Panc1 (cell line): ENCODE measurements at regions not wholly inside any gene's neighbourhood (a gene's known extent, or its start where the extent isn't known, plus 50 kb on each side); places are given as distances from the start of the nearest gene placed in this dataset.

Experiments used
- ATAC-seq: fragments of 200-7000 bp; cut with Tn5 transposase; 2 replicates; pipeline ENCODE4 v1.9.1; 2020; ENCODE audit warnings: mild to moderate bottlenecking, moderate library complexity
- BruUV-seq: library from RNA; stranded (reverse); fragments of 400-500 nt; replicated peaks from 2 replicates; lab custom pipeline; 2021; lab: Mats Ljungman, UMichigan
- CTCF ChIA-PET: fragments of 300-600 bp; sonication (Branson Sonifier 250); formaldehyde crosslinking; loops from one replicate; lab custom pipeline; 2022; ENCODE audit warnings: antibody characterized with exemption; lab: Charles Lee
- POLR2A ChIA-PET: fragments of 300-600 bp; sonication (Branson Sonifier 250); formaldehyde crosslinking; loops from one replicate; lab custom pipeline; 2022; ENCODE audit warnings: antibody characterized with exemption; lab: Charles Lee
- DNase-seq: peaks from one replicate; pipeline ENCODE4 v3.0.0-alpha.2; 2010; ENCODE audit warnings: low read depth, low spot score
- H3K27ac ChIP-seq: 2 replicates; pipeline ENCODE4 v1.5.1; 2011; ENCODE audit warnings: mild to moderate bottlenecking, low read length, inconsistent platforms
- H3K27me3 ChIP-seq: fragments of 200-500 bp; sonication (Bioruptor generic); 2 replicates; pipeline ENCODE4 v1.6.0; 2014; ENCODE audit warnings: low read length, inconsistent platforms; ENCODE audit not compliant: control insufficient read depth, insufficient read depth
- H3K36me3 ChIP-seq: fragments of 200-500 bp; sonication (Bioruptor generic); 2 replicates; pipeline ENCODE4 v1.5.1; 2014; ENCODE audit warnings: inconsistent platforms, mild to moderate bottlenecking, low read length, moderate library complexity; ENCODE audit not compliant: control insufficient read depth, insufficient read depth
- H3K4me1 ChIP-seq: 2 replicates; pipeline ENCODE4 v1.5.1; 2011; ENCODE audit warnings: inconsistent platforms, mild to moderate bottlenecking, low read length, moderate library complexity; ENCODE audit not compliant: control insufficient read depth, insufficient read depth
- H3K4me3 ChIP-seq, 2 experiments: 2 replicates each; pipeline ENCODE4 v1.5.1; 2011 to 2012; ENCODE audit warnings: low read depth in 2 of 2, low read length in 2 of 2, mild to moderate bottlenecking in 2 of 2, inconsistent platforms in 1 of 2, moderate library complexity in 1 of 2
- H3K9me3 ChIP-seq: fragments of 200-500 bp; sonication (Bioruptor generic); 2 replicates; pipeline ENCODE4 v1.5.1; 2014; ENCODE audit warnings: low read depth, mild to moderate bottlenecking, inconsistent platforms, low read length, moderate library complexity; ENCODE audit not compliant: control insufficient read depth, insufficient read depth
- POLR2AphosphoS5 ChIP-seq: IDR thresholded peaks from 2 replicates; pipeline ENCODE4 v1.6.1; 2012; ENCODE audit warnings: mild to moderate bottlenecking, low read depth, low read length, moderate library complexity
- SIN3A ChIP-seq: IDR thresholded peaks from 2 replicates; pipeline ENCODE4 v1.6.1; 2012; ENCODE audit warnings: low read depth, mild to moderate bottlenecking, low read length, moderate library complexity, borderline replicate concordance; ENCODE audit not compliant: insufficient read depth
- TCF7L2 ChIP-seq: IDR thresholded peaks from 2 replicates; pipeline ENCODE4 v1.6.1; 2011; ENCODE audit warnings: mild to moderate bottlenecking, low read depth, low read length, inconsistent platforms
- in situ Hi-C: cut with HindIII; loops from 2 replicates; pipeline ENCODE4 v1.10.0; 2016; ENCODE audit warnings: low sequenced_read_pairs, low pct_unique_long_range_greater_than_20kb
- intact Hi-C: fragments of 100-400 bp; cut with micrococcal nuclease; formaldehyde crosslinking; loops from one replicate; pipeline ENCODE4 v1.10.0; 2022; ENCODE audit not compliant: unreplicated experiment
- TF ChIP-seq, protein P1 (sequence below): fragments of 450-650 bp; IDR thresholded peaks from 2 replicates; pipeline ENCODE4 v1.5.1; 2017; ENCODE audit warnings: mild to moderate bottlenecking
- TF ChIP-seq, protein P2 (sequence below), 2 experiments: IDR thresholded peaks; 2 replicates each; pipeline ENCODE4 v1.6.1; 2011 to 2012; ENCODE audit warnings: low read depth in 2 of 2, control low read depth in 1 of 2, low read length in 1 of 2, mild to moderate bottlenecking in 1 of 2, moderate library complexity in 1 of 2; ENCODE audit not compliant: insufficient read depth in 1 of 2

DNA sequence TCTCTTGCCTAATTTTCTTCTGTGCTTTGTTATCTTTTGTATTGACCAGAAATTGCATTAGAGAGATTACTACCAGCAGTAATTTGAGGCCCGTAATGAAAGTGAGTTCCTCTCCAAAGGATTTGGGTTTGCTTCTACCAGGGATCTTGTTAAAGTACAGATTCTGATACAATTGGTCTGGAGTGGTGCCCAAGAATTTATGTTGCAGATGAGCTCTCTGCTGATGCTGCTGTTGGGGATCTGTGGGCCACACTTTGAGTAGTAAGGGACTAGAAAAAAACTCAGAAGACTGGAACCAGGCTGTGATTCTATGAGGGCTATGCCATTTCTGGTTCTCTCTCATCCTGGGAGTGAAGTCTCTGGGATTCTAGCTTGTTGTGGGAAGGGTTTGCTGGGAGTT is 192.2 kb downstream of the SEC61B start:
- CTCF ChIA-PET, result no interaction called here
- Histone ChIP-seq H3K27me3 (no peaks in the 10 kb centered on the region), H3K4me1 (no peaks in the 10 kb centered on the region), H3K36me3 (no peaks in the 10 kb centered on the region), H3K9me3 (no peaks in the 10 kb centered on the region), H3K27ac (no peak overlapping the region), H3K4me3 (no peak overlapping the region)
- TF ChIP-seq SIN3A (no peak), POLR2AphosphoS5 (no peak), TCF7L2 (no peak)
- TF ChIP-seq, protein P1, sequence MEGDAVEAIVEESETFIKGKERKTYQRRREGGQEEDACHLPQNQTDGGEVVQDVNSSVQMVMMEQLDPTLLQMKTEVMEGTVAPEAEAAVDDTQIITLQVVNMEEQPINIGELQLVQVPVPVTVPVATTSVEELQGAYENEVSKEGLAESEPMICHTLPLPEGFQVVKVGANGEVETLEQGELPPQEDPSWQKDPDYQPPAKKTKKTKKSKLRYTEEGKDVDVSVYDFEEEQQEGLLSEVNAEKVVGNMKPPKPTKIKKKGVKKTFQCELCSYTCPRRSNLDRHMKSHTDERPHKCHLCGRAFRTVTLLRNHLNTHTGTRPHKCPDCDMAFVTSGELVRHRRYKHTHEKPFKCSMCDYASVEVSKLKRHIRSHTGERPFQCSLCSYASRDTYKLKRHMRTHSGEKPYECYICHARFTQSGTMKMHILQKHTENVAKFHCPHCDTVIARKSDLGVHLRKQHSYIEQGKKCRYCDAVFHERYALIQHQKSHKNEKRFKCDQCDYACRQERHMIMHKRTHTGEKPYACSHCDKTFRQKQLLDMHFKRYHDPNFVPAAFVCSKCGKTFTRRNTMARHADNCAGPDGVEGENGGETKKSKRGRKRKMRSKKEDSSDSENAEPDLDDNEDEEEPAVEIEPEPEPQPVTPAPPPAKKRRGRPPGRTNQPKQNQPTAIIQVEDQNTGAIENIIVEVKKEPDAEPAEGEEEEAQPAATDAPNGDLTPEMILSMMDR, result no peak
- TF ChIP-seq, protein P2, sequence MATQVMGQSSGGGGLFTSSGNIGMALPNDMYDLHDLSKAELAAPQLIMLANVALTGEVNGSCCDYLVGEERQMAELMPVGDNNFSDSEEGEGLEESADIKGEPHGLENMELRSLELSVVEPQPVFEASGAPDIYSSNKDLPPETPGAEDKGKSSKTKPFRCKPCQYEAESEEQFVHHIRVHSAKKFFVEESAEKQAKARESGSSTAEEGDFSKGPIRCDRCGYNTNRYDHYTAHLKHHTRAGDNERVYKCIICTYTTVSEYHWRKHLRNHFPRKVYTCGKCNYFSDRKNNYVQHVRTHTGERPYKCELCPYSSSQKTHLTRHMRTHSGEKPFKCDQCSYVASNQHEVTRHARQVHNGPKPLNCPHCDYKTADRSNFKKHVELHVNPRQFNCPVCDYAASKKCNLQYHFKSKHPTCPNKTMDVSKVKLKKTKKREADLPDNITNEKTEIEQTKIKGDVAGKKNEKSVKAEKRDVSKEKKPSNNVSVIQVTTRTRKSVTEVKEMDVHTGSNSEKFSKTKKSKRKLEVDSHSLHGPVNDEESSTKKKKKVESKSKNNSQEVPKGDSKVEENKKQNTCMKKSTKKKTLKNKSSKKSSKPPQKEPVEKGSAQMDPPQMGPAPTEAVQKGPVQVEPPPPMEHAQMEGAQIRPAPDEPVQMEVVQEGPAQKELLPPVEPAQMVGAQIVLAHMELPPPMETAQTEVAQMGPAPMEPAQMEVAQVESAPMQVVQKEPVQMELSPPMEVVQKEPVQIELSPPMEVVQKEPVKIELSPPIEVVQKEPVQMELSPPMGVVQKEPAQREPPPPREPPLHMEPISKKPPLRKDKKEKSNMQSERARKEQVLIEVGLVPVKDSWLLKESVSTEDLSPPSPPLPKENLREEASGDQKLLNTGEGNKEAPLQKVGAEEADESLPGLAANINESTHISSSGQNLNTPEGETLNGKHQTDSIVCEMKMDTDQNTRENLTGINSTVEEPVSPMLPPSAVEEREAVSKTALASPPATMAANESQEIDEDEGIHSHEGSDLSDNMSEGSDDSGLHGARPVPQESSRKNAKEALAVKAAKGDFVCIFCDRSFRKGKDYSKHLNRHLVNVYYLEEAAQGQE (IDR thresholded peaks at IDR 0.05; ENCODE audit: insufficient read depth in 1 of 2, low read depth in 2 of 2, low read length in 1 of 2), result no peak
- in situ Hi-C loops (no loop called here), intact Hi-C loops (no loop called here)
- DNase-seq (no peak), ATAC-seq (no peak)
- BruUV-seq, result no TSS peak
- POLR2A ChIA-PET, result no interaction called here

GRCh38 chr9:99415606-99416005 is 193.5 kb downstream of the SEC61B start:
- Histone ChIP-seq H3K27me3 (no peaks in the 10 kb centered on the region), H3K4me1 (no peaks in the 10 kb centered on the region), H3K9me3 (no peaks in the 10 kb centered on the region), H3K36me3 (no peaks in the 10 kb centered on the region), H3K4me3 (no peak overlapping the region), H3K27ac (no peak overlapping the region)
- in situ Hi-C loops (no loop called here), intact Hi-C loops (no loop called here)
- ATAC-seq, result no peak
- BruUV-seq, result no TSS peak
- no peak for TF ChIP-seq TCF7L2
- TF ChIP-seq, protein P1, result no peak
- no peak for TF ChIP-seq POLR2AphosphoS5
- TF ChIP-seq SIN3A, result no peak
- TF ChIP-seq, protein P2 (IDR thresholded peaks at IDR 0.05; ENCODE audit: insufficient read depth in 1 of 2, low read depth in 2 of 2, low read length in 1 of 2), result no peak
- no peak for DNase-seq
- ChIA-PET CTCF (no interaction called here), POLR2A (no interaction called here)
